Neural progenitor cell (in vitro differentiated cells): ENCODE measurements at regions not wholly inside any gene's neighbourhood (a gene's known extent, or its start where the extent isn't known, plus 50 kb on each side); places are given as distances from the start of the nearest gene placed in this dataset.

Source experiments
- DNase-seq: peaks from one replicate; pipeline ENCODE4 v3.0.0-alpha.2; 2016; ENCODE audit warnings: low spot score
- H2AFZ ChIP-seq: fragments of 200-600 bp; sonication (generic); replicated peaks from 2 replicates; pipeline ENCODE4 v1.6.1; 2016; ENCODE audit warnings: antibody characterized with exemption
- H3F3A ChIP-seq: fragments of 200-600 bp; sonication (generic); 2 replicates; pipeline ENCODE4 v1.6.1; 2016; ENCODE audit warnings: antibody characterized with exemption, low read depth
- H3K27ac ChIP-seq: fragments of 200-600 bp; sonication (generic); 2 replicates; pipeline ENCODE4 v1.5.1; 2016; ENCODE audit warnings: mild to moderate bottlenecking
- H3K27me3 ChIP-seq: fragments of 200-600 bp; sonication (generic); 2 replicates; pipeline ENCODE4 v1.6.1; 2016; ENCODE audit warnings: mild to moderate bottlenecking, moderate library complexity
- H3K36me3 ChIP-seq: fragments of 200-600 bp; sonication (generic); 2 replicates; pipeline ENCODE4 v1.5.1; 2016
- H3K4me1 ChIP-seq: fragments of 200-600 bp; sonication (generic); 2 replicates; pipeline ENCODE4 v1.6.1; 2016; ENCODE audit warnings: mixed run types
- H3K4me2 ChIP-seq: fragments of 200-600 bp; sonication (generic); 2 replicates; pipeline ENCODE4 v1.6.1; 2016
- H3K4me3 ChIP-seq: fragments of 200-600 bp; sonication (generic); 2 replicates; pipeline ENCODE4 v1.5.1; 2016
- H3K79me2 ChIP-seq: fragments of 200-600 bp; sonication (generic); 2 replicates; pipeline ENCODE4 v1.6.1; 2016; ENCODE audit warnings: low read depth
- H3K9ac ChIP-seq: fragments of 200-600 bp; sonication (generic); 2 replicates; pipeline ENCODE4 v1.6.1; 2016
- H3K9me3 ChIP-seq: fragments of 200-600 bp; sonication (generic); 2 replicates; pipeline ENCODE4 v1.5.1; 2016; ENCODE audit warnings: low read depth
- H4K20me1 ChIP-seq: fragments of 200-600 bp; sonication (generic); 2 replicates; pipeline ENCODE4 v1.6.1; 2016; ENCODE audit warnings: low read depth
- H3K27ac Mint-ChIP-seq: 3 replicates; pipeline ENCODE4 v1.8.0; 2021; ENCODE audit warnings: mixed read lengths
- H3K27me3 Mint-ChIP-seq: 2 replicates; pipeline ENCODE4 v1.8.0; 2022; ENCODE audit warnings: low read depth, mild to moderate bottlenecking, inconsistent platforms, moderate library complexity, mixed read lengths; ENCODE audit not compliant: insufficient read depth
- H3K36me3 Mint-ChIP-seq: 3 replicates; pipeline ENCODE4 v1.8.0; 2021; ENCODE audit warnings: mixed read lengths
- H3K4me1 Mint-ChIP-seq: 3 replicates; pipeline ENCODE4 v1.8.0; 2021; ENCODE audit warnings: mixed read lengths
- H3K4me3 Mint-ChIP-seq: 3 replicates; pipeline ENCODE4 v1.8.0; 2021; ENCODE audit warnings: mild to moderate bottlenecking, moderate library complexity, mixed read lengths
- H3K9me3 Mint-ChIP-seq: 3 replicates; pipeline ENCODE4 v1.8.0; 2020; ENCODE audit warnings: mixed read lengths
- EZH2 ChIP-seq: fragments of 200-600 bp; sonication (generic); IDR thresholded peaks from 2 replicates; pipeline ENCODE4 v1.6.1; 2017; ENCODE audit warnings: antibody characterized with exemption, mild to moderate bottlenecking, moderate library complexity
- EZH2phosphoT487 ChIP-seq: fragments of 200-600 bp; sonication (generic); IDR thresholded peaks from 2 replicates; pipeline ENCODE4 v1.6.1; 2017; ENCODE audit warnings: antibody characterized with exemption
- TF ChIP-seq, protein P1 (sequence below): fragments of 200-600 bp; sonication (generic); IDR thresholded peaks from 2 replicates; pipeline ENCODE4 v1.5.1; 2017; ENCODE audit warnings: antibody characterized with exemption, mild to moderate bottlenecking

DNA sequence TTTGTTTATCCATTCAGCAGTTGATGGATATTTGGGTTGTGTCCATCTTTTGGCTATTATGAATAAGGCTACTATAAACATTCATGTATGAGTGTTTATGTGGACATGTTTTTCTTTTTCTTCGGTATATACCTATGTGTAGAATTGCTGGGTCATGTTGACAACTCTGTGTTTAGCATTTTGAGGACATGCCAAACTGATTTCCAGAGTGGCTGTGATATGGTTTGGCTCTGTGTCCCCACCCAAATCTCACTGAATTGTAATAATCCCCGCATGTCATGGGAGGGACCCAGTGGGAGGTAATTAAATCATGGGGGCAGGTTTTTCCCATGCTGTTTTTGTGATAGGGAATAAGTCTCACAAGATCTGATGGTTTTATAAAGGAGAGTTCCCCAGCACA, 439.7 kb downstream of the UTRN start:
- no peaks in the 10 kb centered on the region for H3F3A ChIP-seq
- H3K4me2 ChIP-seq = no peak overlapping the region
- no peak overlapping the region for H3K4me3 ChIP-seq
- H3K4me1 Mint-ChIP-seq = peaks cover 12% of the 10 kb centered on the region
- DNase-seq = no peak
- no peaks in the 10 kb centered on the region for H3K9me3 ChIP-seq
- H3K4me3 Mint-ChIP-seq = no peak overlapping the region
- H3K27ac Mint-ChIP-seq = no peak overlapping the region
- peaks cover 2% of the 10 kb centered on the region for H3K36me3 Mint-ChIP-seq
- H3K9me3 Mint-ChIP-seq = no peaks in the 10 kb centered on the region
- TF ChIP-seq EZH2phosphoT487 (no peak), EZH2 (no peak)
- TF ChIP-seq, protein P1, sequence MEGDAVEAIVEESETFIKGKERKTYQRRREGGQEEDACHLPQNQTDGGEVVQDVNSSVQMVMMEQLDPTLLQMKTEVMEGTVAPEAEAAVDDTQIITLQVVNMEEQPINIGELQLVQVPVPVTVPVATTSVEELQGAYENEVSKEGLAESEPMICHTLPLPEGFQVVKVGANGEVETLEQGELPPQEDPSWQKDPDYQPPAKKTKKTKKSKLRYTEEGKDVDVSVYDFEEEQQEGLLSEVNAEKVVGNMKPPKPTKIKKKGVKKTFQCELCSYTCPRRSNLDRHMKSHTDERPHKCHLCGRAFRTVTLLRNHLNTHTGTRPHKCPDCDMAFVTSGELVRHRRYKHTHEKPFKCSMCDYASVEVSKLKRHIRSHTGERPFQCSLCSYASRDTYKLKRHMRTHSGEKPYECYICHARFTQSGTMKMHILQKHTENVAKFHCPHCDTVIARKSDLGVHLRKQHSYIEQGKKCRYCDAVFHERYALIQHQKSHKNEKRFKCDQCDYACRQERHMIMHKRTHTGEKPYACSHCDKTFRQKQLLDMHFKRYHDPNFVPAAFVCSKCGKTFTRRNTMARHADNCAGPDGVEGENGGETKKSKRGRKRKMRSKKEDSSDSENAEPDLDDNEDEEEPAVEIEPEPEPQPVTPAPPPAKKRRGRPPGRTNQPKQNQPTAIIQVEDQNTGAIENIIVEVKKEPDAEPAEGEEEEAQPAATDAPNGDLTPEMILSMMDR = no peak
- no peaks in the 10 kb centered on the region for H3K79me2 ChIP-seq
- no peak overlapping the region for H3K27ac ChIP-seq
- H2AFZ ChIP-seq = no peak overlapping the region
- H3K9ac ChIP-seq = no peak overlapping the region
- H3K27me3 ChIP-seq = no peaks in the 10 kb centered on the region
- no peaks in the 10 kb centered on the region for H3K27me3 Mint-ChIP-seq
- no peaks in the 10 kb centered on the region for H3K36me3 ChIP-seq
- H3K4me1 ChIP-seq = peaks cover 7% of the 10 kb centered on the region
- H4K20me1 ChIP-seq = no peaks in the 10 kb centered on the region

GRCh38 chr6:144725736-144726522, 440.8 kb downstream of the UTRN start:
- H3K36me3 ChIP-seq = no peaks in the 10 kb centered on the region
- no peak for TF ChIP-seq EZH2phosphoT487
- TF ChIP-seq, protein P1 = no peak
- no peak for TF ChIP-seq EZH2
- Mint-ChIP-seq H3K4me3 (no peak overlapping the region), H3K27me3 (no peaks in the 10 kb centered on the region), H3K27ac (no peak overlapping the region), H3K4me1 (peaks cover 12% of the 10 kb centered on the region), H3K9me3 (no peaks in the 10 kb centered on the region), H3K36me3 (peaks cover 2% of the 10 kb centered on the region)
- H3K4me2 ChIP-seq = no peak overlapping the region
- H3K9me3 ChIP-seq = no peaks in the 10 kb centered on the region
- no peak overlapping the region for H3K9ac ChIP-seq
- H3F3A ChIP-seq = no peaks in the 10 kb centered on the region
- no peak overlapping the region for H2AFZ ChIP-seq
- DNase-seq = no peak
- H3K4me3 ChIP-seq = no peak overlapping the region
- H3K27ac ChIP-seq = no peak overlapping the region
- H4K20me1 ChIP-seq = no peaks in the 10 kb centered on the region
- no peaks in the 10 kb centered on the region for H3K79me2 ChIP-seq
- H3K4me1 ChIP-seq = peaks cover 7% of the 10 kb centered on the region
- no peaks in the 10 kb centered on the region for H3K27me3 ChIP-seq

DNA sequence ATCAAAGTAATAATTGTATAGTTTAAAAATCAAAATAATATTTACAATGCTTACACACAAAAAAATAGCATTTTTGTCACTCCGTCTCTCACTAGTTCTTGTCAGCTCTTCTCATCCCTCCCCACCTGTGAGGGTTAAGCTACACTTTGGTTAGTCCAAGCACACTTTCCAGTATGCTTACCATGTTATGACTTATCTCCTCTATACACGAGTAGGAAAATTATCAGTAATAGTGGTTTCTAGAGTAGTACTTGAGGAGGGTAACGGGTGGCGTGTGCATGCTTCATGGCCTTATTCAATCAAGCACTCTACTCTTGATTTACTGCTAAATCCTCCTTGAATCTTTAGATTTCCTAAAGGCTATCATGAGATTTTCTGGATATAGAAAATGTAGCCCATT, 443.7 kb downstream of the UTRN start:
- Mint-ChIP-seq H3K9me3 (no peaks in the 10 kb centered on the region), H3K36me3 (peaks cover 4% of the 10 kb centered on the region), H3K4me3 (no peak overlapping the region), H3K27ac (no peak overlapping the region), H3K4me1 (peaks cover 12% of the 10 kb centered on the region), H3K27me3 (no peaks in the 10 kb centered on the region)
- DNase-seq = no peak
- TF ChIP-seq EZH2 (no peak), EZH2phosphoT487 (no peak)
- TF ChIP-seq, protein P1 = no peak
- no peaks in the 10 kb centered on the region for H3K79me2 ChIP-seq
- no peak overlapping the region for H2AFZ ChIP-seq
- no peaks in the 10 kb centered on the region for H4K20me1 ChIP-seq
- H3K4me3 ChIP-seq = no peak overlapping the region
- no peak overlapping the region for H3K4me2 ChIP-seq
- no peak overlapping the region for H3K27ac ChIP-seq
- no peaks in the 10 kb centered on the region for H3K9me3 ChIP-seq
- no peak overlapping the region for H3K9ac ChIP-seq
- H3K36me3 ChIP-seq = no peaks in the 10 kb centered on the region
- no peaks in the 10 kb centered on the region for H3K27me3 ChIP-seq
- no peaks in the 10 kb centered on the region for H3F3A ChIP-seq
- peaks cover 7% of the 10 kb centered on the region for H3K4me1 ChIP-seq
